Vagina (tissue), 2 donors: ENCODE measurements at regions not wholly inside any gene's neighbourhood (a gene's known extent, or its start where the extent isn't known, plus 50 kb on each side); places are given as distances from the start of the nearest gene placed in this dataset.

Experiments used
- DNase-seq, 2 donors: peaks; one replicate each; pipeline ENCODE4 v3.0.0-alpha.2; 2017; ENCODE audit errors: extremely low spot score in 2 of 2
- H3K27ac ChIP-seq: fragments of 200-600 bp; sonication (generic); one replicate; pipeline ENCODE4 v1.5.1; 2019
- H3K27me3 ChIP-seq: fragments of 200-600 bp; sonication (generic); one replicate; pipeline ENCODE4 v1.5.1; 2019
- H3K36me3 ChIP-seq, 2 donors: fragments of 200-600 bp; sonication (generic); one replicate each; pipeline ENCODE4 v1.5.1; 2017 to 2019
- H3K4me1 ChIP-seq: fragments of 200-600 bp; sonication (generic); one replicate; pipeline ENCODE4 v1.5.1; 2019
- H3K4me3 ChIP-seq, 2 donors: fragments of 200-600 bp; sonication (generic); 1 replicate in 1 of 2; 2 replicates in 1 of 2; pipeline ENCODE4 v1.5.1; 2016 to 2019
- H3K9me3 ChIP-seq: fragments of 200-600 bp; sonication (generic); one replicate; pipeline ENCODE4 v1.5.1; 2019
- CTCF ChIP-seq, 3 experiments: fragments of 450-650 bp in 2 of 3; fragments of 200-600 bp in 1 of 3; sonication (generic) in 1 of 3; IDR thresholded peaks; one replicate each; pipeline ENCODE4 v1.5.1; 2017 to 2019; ENCODE audit warnings: antibody characterized with exemption in 3 of 3, mild to moderate bottlenecking in 2 of 3, moderate library complexity in 2 of 3
- POLR2A ChIP-seq, 2 donors: fragments of 450-650 bp; IDR thresholded peaks; one replicate each; pipeline ENCODE4 v1.6.1; 2017; ENCODE audit warnings: antibody characterized with exemption in 2 of 2, mild to moderate bottlenecking in 2 of 2, moderate library complexity in 2 of 2
- POLR2AphosphoS5 ChIP-seq, 2 donors: sonication (generic); formaldehyde crosslinking; IDR thresholded peaks; one replicate each; pipeline ENCODE4 v1.9.0; 2017; ENCODE audit warnings: antibody characterized with exemption in 2 of 2, mild to moderate bottlenecking in 2 of 2, low read depth in 1 of 2; ENCODE audit not compliant: insufficient read depth in 1 of 2
- intact Hi-C: fragments of 100-400 bp; cut with DNase I; formaldehyde crosslinking; loops from one replicate; pipeline ENCODE4 v1.15.1; 2023

GRCh38 chr22:47389201-47389600 is 626.8 kb downstream of the TBC1D22A start:
- no peak overlapping the region for H3K27ac ChIP-seq
- H3K36me3 ChIP-seq = no peaks in the 10 kb centered on the region
- no peaks in the 10 kb centered on the region for H3K4me1 ChIP-seq
- intact Hi-C loops = no loop called here
- H3K4me3 ChIP-seq = no peak overlapping the region
- TF ChIP-seq POLR2AphosphoS5 (IDR thresholded peaks at IDR 0.05; ENCODE audit: insufficient read depth in 1 of 2, low read depth in 1 of 2) (no peak), POLR2A (IDR thresholded peaks at IDR 0.05) (no peak), CTCF (IDR thresholded peaks at IDR 0.05) (no peak)
- no peak for DNase-seq
- H3K9me3 ChIP-seq = no peaks in the 10 kb centered on the region
- H3K27me3 ChIP-seq = no peaks in the 10 kb centered on the region

- no peak overlapping the region for H3K4me3 ChIP-seq
- no peaks in the 10 kb centered on the region for H3K36me3 ChIP-seq
- H3K27ac ChIP-seq = no peak overlapping the region
- H3K27me3 ChIP-seq = no peaks in the 10 kb centered on the region
- H3K4me1 ChIP-seq = no peaks in the 10 kb centered on the region
- DNase-seq = no peak
- no peak for TF ChIP-seq POLR2AphosphoS5 (IDR thresholded peaks at IDR 0.05; ENCODE audit: insufficient read depth in 1 of 2, low read depth in 1 of 2)
- intact Hi-C loops = no loop called here
- H3K9me3 ChIP-seq = no peaks in the 10 kb centered on the region
These were observed 626.3 kb downstream of the TBC1D22A start for GRCh38 chr22:47388778-47389177.

GRCh38 chr22:47388331-47388730 is 625.9 kb downstream of the TBC1D22A start:
- Histone ChIP-seq H3K27ac (no peak overlapping the region), H3K4me1 (no peaks in the 10 kb centered on the region), H3K9me3 (no peaks in the 10 kb centered on the region), H3K27me3 (no peaks in the 10 kb centered on the region), H3K36me3 (no peaks in the 10 kb centered on the region), H3K4me3 (no peak overlapping the region)
- TF ChIP-seq POLR2A (IDR thresholded peaks at IDR 0.05) (no peak), CTCF (IDR thresholded peaks at IDR 0.05) (no peak), POLR2AphosphoS5 (IDR thresholded peaks at IDR 0.05; ENCODE audit: insufficient read depth in 1 of 2, low read depth in 1 of 2) (no peak)
- DNase-seq = no peak
- intact Hi-C loops = no loop called here

GRCh38 chr22:47386812-47387510 is 624.5 kb downstream of the TBC1D22A start:
- intact Hi-C loops = no loop called here
- H3K4me3 ChIP-seq = no peak overlapping the region
- no peak overlapping the region for H3K27ac ChIP-seq
- no peaks in the 10 kb centered on the region for H3K9me3 ChIP-seq
- H3K4me1 ChIP-seq = no peaks in the 10 kb centered on the region
- H3K27me3 ChIP-seq = no peaks in the 10 kb centered on the region
- no peak for DNase-seq
- TF ChIP-seq POLR2AphosphoS5 (IDR thresholded peaks at IDR 0.05; ENCODE audit: insufficient read depth in 1 of 2, low read depth in 1 of 2) (no peak), POLR2A (IDR thresholded peaks at IDR 0.05) (no peak)
- H3K36me3 ChIP-seq = no peaks in the 10 kb centered on the region

- Histone ChIP-seq H3K4me1 (no peaks in the 10 kb centered on the region), H3K27ac (no peak overlapping the region), H3K36me3 (no peaks in the 10 kb centered on the region), H3K9me3 (no peaks in the 10 kb centered on the region), H3K4me3 (no peak overlapping the region), H3K27me3 (no peaks in the 10 kb centered on the region)
- TF ChIP-seq POLR2A (IDR thresholded peaks at IDR 0.05) (no peak), CTCF (IDR thresholded peaks at IDR 0.05) (no peak)
- intact Hi-C loops = no loop called here
- DNase-seq = no peak
These were observed 622.5 kb downstream of the TBC1D22A start for GRCh38 chr22:47384977-47385376.

GRCh38 chr22:47382164-47382890 is 619.9 kb downstream of the TBC1D22A start:
- H3K4me3 ChIP-seq = no peak overlapping the region
- no peak for DNase-seq
- H3K27ac ChIP-seq = no peak overlapping the region
- H3K27me3 ChIP-seq = no peaks in the 10 kb centered on the region
- no peaks in the 10 kb centered on the region for H3K36me3 ChIP-seq
- intact Hi-C loops = no loop called here
- TF ChIP-seq POLR2A (IDR thresholded peaks at IDR 0.05) = no peak
- no peak for TF ChIP-seq CTCF (IDR thresholded peaks at IDR 0.05)
- no peak for TF ChIP-seq POLR2AphosphoS5 (IDR thresholded peaks at IDR 0.05; ENCODE audit: insufficient read depth in 1 of 2, low read depth in 1 of 2)
- H3K9me3 ChIP-seq = no peaks in the 10 kb centered on the region
- no peaks in the 10 kb centered on the region for H3K4me1 ChIP-seq
